ENCODE measurements at regions not wholly inside any gene's neighbourhood (a gene's known extent, or its start where the extent isn't known, plus 50 kb on each side); places are given as distances from the start of the nearest gene placed in this dataset.

- intact Hi-C loops (cut with DNase I; ENCODE audit: low total_unique reads): no loop called here
- H3K27ac ChIP-seq: no peak overlapping the region
- H3K36me3 ChIP-seq: no peaks in the 10 kb centered on the region
- H3K4me1 ChIP-seq: peaks cover 0 to 6% of the 10 kb centered on the region in 2 donors
- TF ChIP-seq POLR2A (IDR thresholded peaks at IDR 0.05) (no peak), CTCF (IDR thresholded peaks at IDR 0.05) (no peak), POLR2AphosphoS5 (IDR thresholded peaks at IDR 0.05) (no peak)
- H3K27me3 ChIP-seq: no peaks in the 10 kb centered on the region
- peaks cover 0 to 6% of the 10 kb centered on the region in 2 donors for H3K9me3 ChIP-seq
- DNase-seq (ENCODE audit: low spot score in 2 of 2): no peak
- H3K4me3 ChIP-seq: no peak overlapping the region
Measured at GRCh38 chr2:220202066-220202465, 574.6 kb downstream of the SLC4A3 start.

- no peaks in the 10 kb centered on the region for H3K36me3 ChIP-seq
Measured at GRCh38 chr2:220209093-220209492, 581.7 kb downstream of the SLC4A3 start.

GRCh38 chr2:220209751-220210150 lies 582.3 kb downstream of the SLC4A3 start:
- intact Hi-C loops (cut with DNase I; ENCODE audit: low total_unique reads): no loop called here
- no peaks in the 10 kb centered on the region for H3K9me3 ChIP-seq
- no peak overlapping the region for H3K4me3 ChIP-seq
- H3K4me1 ChIP-seq: no peaks in the 10 kb centered on the region
- H3K36me3 ChIP-seq: no peaks in the 10 kb centered on the region
- DNase-seq (ENCODE audit: low spot score in 2 of 2): no peak
- no peak overlapping the region for H3K27ac ChIP-seq
- H3K27me3 ChIP-seq: no peaks in the 10 kb centered on the region
- TF ChIP-seq POLR2A (IDR thresholded peaks at IDR 0.05): no peak
- TF ChIP-seq CTCF (IDR thresholded peaks at IDR 0.05): no peak
- TF ChIP-seq POLR2AphosphoS5 (IDR thresholded peaks at IDR 0.05): no peak

More at GRCh38 chr2:220209093-220209492, 581.7 kb downstream of the SLC4A3 start:
- H3K9me3 ChIP-seq: no peaks in the 10 kb centered on the region
- no peak for DNase-seq (ENCODE audit: low spot score in 2 of 2)
- H3K4me3 ChIP-seq: no peak overlapping the region
- H3K27me3 ChIP-seq: no peaks in the 10 kb centered on the region
- no peaks in the 10 kb centered on the region for H3K4me1 ChIP-seq
- intact Hi-C loops (cut with DNase I; ENCODE audit: low total_unique reads): no loop called here
- TF ChIP-seq POLR2A (IDR thresholded peaks at IDR 0.05) (no peak), POLR2AphosphoS5 (IDR thresholded peaks at IDR 0.05) (no peak)
- H3K27ac ChIP-seq: no peak overlapping the region

- Histone ChIP-seq H3K27ac (no peak overlapping the region), H3K4me3 (no peak overlapping the region), H3K9me3 (no peaks in the 10 kb centered on the region), H3K36me3 (no peaks in the 10 kb centered on the region), H3K27me3 (no peaks in the 10 kb centered on the region), H3K4me1 (no peaks in the 10 kb centered on the region)
- no peak for TF ChIP-seq POLR2AphosphoS5 (IDR thresholded peaks at IDR 0.05)
- no peak for TF ChIP-seq CTCF (IDR thresholded peaks at IDR 0.05)
- no peak for TF ChIP-seq POLR2A (IDR thresholded peaks at IDR 0.05)
- intact Hi-C loops (cut with DNase I; ENCODE audit: low total_unique reads): no loop called here
- DNase-seq (ENCODE audit: low spot score in 2 of 2): no peak
Measured at GRCh38 chr2:220212296-220213080, 585.1 kb downstream of the SLC4A3 start.

DNA sequence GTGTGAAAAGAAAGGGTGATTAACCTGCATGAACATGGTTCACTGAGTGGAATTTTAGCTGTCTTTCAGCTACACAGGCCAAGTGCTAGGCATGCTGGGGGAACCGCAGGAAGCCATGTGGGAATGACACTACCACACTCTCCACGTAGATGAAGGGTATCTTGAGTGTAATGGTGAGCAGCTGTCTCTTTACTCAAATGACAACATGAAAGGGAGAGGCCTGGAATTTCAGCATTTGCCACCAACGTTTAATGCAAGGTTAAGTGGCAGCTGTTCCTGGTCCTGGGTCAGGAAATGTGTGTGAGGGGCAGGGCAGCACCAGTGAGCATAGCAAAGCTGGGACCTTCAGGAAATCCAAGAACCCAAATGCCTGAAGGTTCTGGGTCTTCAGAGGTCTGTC lies 588.4 kb downstream of the SLC4A3 start:
- no peak for DNase-seq (ENCODE audit: low spot score in 2 of 2)
- Histone ChIP-seq H3K36me3 (no peaks in the 10 kb centered on the region), H3K9me3 (no peaks in the 10 kb centered on the region), H3K27ac (no peak overlapping the region), H3K4me3 (no peak overlapping the region), H3K4me1 (no peaks in the 10 kb centered on the region), H3K27me3 (no peaks in the 10 kb centered on the region)
- intact Hi-C loops (cut with DNase I; ENCODE audit: low total_unique reads): no loop called here
- TF ChIP-seq POLR2A (IDR thresholded peaks at IDR 0.05): no peak
- no peak for TF ChIP-seq POLR2AphosphoS5 (IDR thresholded peaks at IDR 0.05)
- TF ChIP-seq CTCF (IDR thresholded peaks at IDR 0.05): no peak

Measured in breast epithelium (tissue), 4 donors.